Gastrocnemius medialis (tissue), 4 donors: ENCODE measurements at regions not wholly inside any gene's neighbourhood (a gene's known extent, or its start where the extent isn't known, plus 50 kb on each side); places are given as distances from the start of the nearest gene placed in this dataset.

ENCODE experiments used
- ATAC-seq, 2 donors: fragments of 150-250 bp; one replicate each; pipeline ENCODE4 v1.9.1; 2016
- DNase-seq, 2 donors: peaks; one replicate each; pipeline ENCODE4 v3.0.0-alpha.2; 2019
- H3K27ac ChIP-seq, 4 donors: fragments of 200-600 bp; sonication (generic); 1 replicate in 1 of 4; 2 replicates in 3 of 4; pipeline ENCODE4 v1.5.1; 2016 to 2018; ENCODE audit warnings: mild to moderate bottlenecking in 2 of 4, moderate library complexity in 1 of 4
- H3K27me3 ChIP-seq, 3 donors: fragments of 200-600 bp; sonication (generic) in 2 of 3; 1 replicate in 1 of 3; 2 replicates in 2 of 3; pipeline versions ENCODE4 v1.5.1 to v1.6.0; 2016 to 2019; ENCODE audit warnings: mild to moderate bottlenecking in 1 of 3, moderate library complexity in 1 of 3
- H3K36me3 ChIP-seq, 2 donors: fragments of 200-600 bp; sonication (generic) in 1 of 2; one replicate each; pipeline ENCODE4 v1.5.1; 2017 to 2018
- H3K4me1 ChIP-seq, 2 donors: fragments of 200-600 bp; sonication (generic) in 1 of 2; one replicate each; pipeline ENCODE4 v1.5.1; 2016 to 2017; ENCODE audit warnings: mild to moderate bottlenecking in 2 of 2
- H3K4me3 ChIP-seq, 4 donors: fragments of 200-600 bp; sonication (generic) in 3 of 4; 1 replicate in 1 of 4; 2 replicates in 3 of 4; pipeline ENCODE4 v1.5.1; 2016 to 2019; ENCODE audit warnings: mild to moderate bottlenecking in 2 of 4
- H3K9me3 ChIP-seq, 3 donors: fragments of 200-600 bp; sonication (generic) in 2 of 3; 1 replicate in 1 of 3; 2 replicates in 2 of 3; pipeline ENCODE4 v1.5.1; 2016 to 2019
- CTCF ChIP-seq, 5 experiments: fragments of 450-650 bp in 3 of 5; fragments of 200-600 bp in 2 of 5; sonication (generic) in 2 of 5; IDR thresholded peaks in 4 of 5; conservative IDR thresholded peaks in 1 of 5; 1 replicate in 4 of 5; 2 replicates in 1 of 5; pipeline ENCODE4 v1.5.1; 2016 to 2019; ENCODE audit warnings: antibody characterized with exemption in 5 of 5, mild to moderate bottlenecking in 3 of 5, moderate library complexity in 3 of 5
- POLR2A ChIP-seq, 2 donors: fragments of 450-650 bp; IDR thresholded peaks; one replicate each; pipeline ENCODE4 v1.6.1; 2017; ENCODE audit warnings: antibody characterized with exemption in 2 of 2, mild to moderate bottlenecking in 2 of 2, moderate library complexity in 2 of 2
- in situ Hi-C, 4 donors: fragments of 200-750 bp; cut with MboI; loops; one replicate each; pipeline versions ENCODE4 v1.15.0 to v1.8.0; 2017; ENCODE audit warnings: low sequenced_read_pairs in 4 of 4
- intact Hi-C: fragments of 100-400 bp; cut with DNase I; formaldehyde crosslinking; loops from one replicate; pipeline ENCODE4 v1.15.1; 2023; ENCODE audit warnings: low total_unique reads

GRCh38 chr2:188881434-188881833 is 92.7 kb upstream of the COL3A1 start:
- H3K9me3 ChIP-seq: no peaks in the 10 kb centered on the region
- no peak for ATAC-seq
- TF ChIP-seq POLR2A (IDR thresholded peaks at IDR 0.05): no peak
- TF ChIP-seq CTCF (IDR thresholded peaks at IDR 0.05 in 4 of 5, conservative IDR thresholded peaks at IDR 0.05 in 1 of 5): no peak
- H3K27ac ChIP-seq: no peak overlapping the region
- no peaks in the 10 kb centered on the region for H3K4me1 ChIP-seq
- no peaks in the 10 kb centered on the region for H3K27me3 ChIP-seq
- intact Hi-C loops: no loop called here
- no peaks in the 10 kb centered on the region for H3K36me3 ChIP-seq
- no peak for DNase-seq
- no peak overlapping the region for H3K4me3 ChIP-seq
- in situ Hi-C loops: no loop called here

- Histone ChIP-seq H3K27me3 (no peaks in the 10 kb centered on the region), H3K4me3 (no peak overlapping the region), H3K4me1 (no peaks in the 10 kb centered on the region), H3K9me3 (no peaks in the 10 kb centered on the region), H3K27ac (no peak overlapping the region), H3K36me3 (no peaks in the 10 kb centered on the region)
- DNase-seq: no peak
- TF ChIP-seq POLR2A (IDR thresholded peaks at IDR 0.05) (no peak), CTCF (IDR thresholded peaks at IDR 0.05 in 4 of 5, conservative IDR thresholded peaks at IDR 0.05 in 1 of 5) (no peak)
- no peak for ATAC-seq
- in situ Hi-C loops (no loop called here), intact Hi-C loops (no loop called here)
Measured at GRCh38 chr2:188884046-188884445, 90.1 kb upstream of the COL3A1 start.

GRCh38 chr2:188884517-188884916 is 89.7 kb upstream of the COL3A1 start:
- Histone ChIP-seq H3K36me3 (no peaks in the 10 kb centered on the region), H3K27ac (no peak overlapping the region), H3K4me1 (no peaks in the 10 kb centered on the region), H3K4me3 (no peak overlapping the region), H3K9me3 (no peaks in the 10 kb centered on the region), H3K27me3 (no peaks in the 10 kb centered on the region)
- ATAC-seq (no peak), DNase-seq (no peak)
- TF ChIP-seq POLR2A (IDR thresholded peaks at IDR 0.05) (no peak), CTCF (IDR thresholded peaks at IDR 0.05 in 4 of 5, conservative IDR thresholded peaks at IDR 0.05 in 1 of 5) (no peak)
- intact Hi-C loops (no loop called here), in situ Hi-C loops (no loop called here)

GRCh38 chr2:188889187-188889586 is 85.0 kb upstream of the COL3A1 start:
- intact Hi-C loops (no loop called here), in situ Hi-C loops (no loop called here)
- no peaks in the 10 kb centered on the region for H3K36me3 ChIP-seq
- TF ChIP-seq CTCF (IDR thresholded peaks at IDR 0.05 in 4 of 5, conservative IDR thresholded peaks at IDR 0.05 in 1 of 5) (no peak), POLR2A (IDR thresholded peaks at IDR 0.05) (no peak)
- H3K9me3 ChIP-seq: no peaks in the 10 kb centered on the region
- H3K4me1 ChIP-seq: no peaks in the 10 kb centered on the region
- H3K27ac ChIP-seq: no peak overlapping the region
- no peak overlapping the region for H3K4me3 ChIP-seq
- ATAC-seq (no peak), DNase-seq (no peak)
- no peaks in the 10 kb centered on the region for H3K27me3 ChIP-seq

GRCh38 chr2:188890755-188891154 is 83.4 kb upstream of the COL3A1 start:
- Histone ChIP-seq H3K36me3 (no peaks in the 10 kb centered on the region), H3K27me3 (no peaks in the 10 kb centered on the region), H3K4me3 (no peak overlapping the region), H3K9me3 (no peaks in the 10 kb centered on the region), H3K27ac (no peak overlapping the region), H3K4me1 (no peaks in the 10 kb centered on the region)
- ATAC-seq (no peak), DNase-seq (no peak)
- in situ Hi-C loops: no loop called here
- TF ChIP-seq POLR2A (IDR thresholded peaks at IDR 0.05) (no peak), CTCF (IDR thresholded peaks at IDR 0.05 in 4 of 5, conservative IDR thresholded peaks at IDR 0.05 in 1 of 5) (no peak)
- intact Hi-C loops: no loop called here
